ENCODE measurements at regions not wholly inside any gene's neighbourhood (a gene's known extent, or its start where the extent isn't known, plus 50 kb on each side); places are given as distances from the start of the nearest gene placed in this dataset.

- Histone ChIP-seq H3K9me3 (ENCODE audit: low read depth, low read length, poor library complexity, severe bottlenecking) (no peaks in the 10 kb centered on the region), H3K4me1 (ENCODE audit: insufficient read depth, low read length, poor library complexity, severe bottlenecking) (peaks cover 10% of the 10 kb centered on the region), H3K4me3 (ENCODE audit: low read depth, low read length, poor library complexity, severe bottlenecking) (no peak overlapping the region), H3K36me3 (ENCODE audit: insufficient read depth, low read length, poor library complexity, severe bottlenecking) (no peaks in the 10 kb centered on the region), H3K27me3 (replicated peaks; ENCODE audit: insufficient read depth, low read depth, low read length, poor library complexity) (no peaks in the 10 kb centered on the region), H3K27ac (ENCODE audit: low read depth, low read length, poor library complexity, severe bottlenecking) (no peak overlapping the region)
- CTCF ChIA-PET: no interaction called here
- BruUV-seq (replicated peaks): no TSS peak
- intact Hi-C loops (cut with micrococcal nuclease; ENCODE audit: unreplicated experiment): no loop called here
- POLR2A ChIA-PET (ENCODE audit: low non-redundant PET): no interaction called here
- DNase-seq (ENCODE audit: low spot score): no peak
- TF ChIP-seq CTCF (conservative IDR thresholded peaks at IDR 0.05; ENCODE audit: low read depth, low read length) (no peak), EZH2 (IDR thresholded peaks at IDR 0.05; ENCODE audit: borderline replicate concordance, low read depth, low read length, poor library complexity, severe bottlenecking) (no peak)
Observed at GRCh38 chr2:187989925-187990623, 301.6 kb upstream of the GULP1 start.

- TF ChIP-seq EZH2 (IDR thresholded peaks at IDR 0.05; ENCODE audit: borderline replicate concordance, low read depth, low read length, poor library complexity, severe bottlenecking): no peak
- no peak for TF ChIP-seq CTCF (conservative IDR thresholded peaks at IDR 0.05; ENCODE audit: low read depth, low read length)
- Histone ChIP-seq H3K9me3 (ENCODE audit: low read depth, low read length, poor library complexity, severe bottlenecking) (no peaks in the 10 kb centered on the region), H3K27me3 (replicated peaks; ENCODE audit: insufficient read depth, low read depth, low read length, poor library complexity) (no peaks in the 10 kb centered on the region), H3K27ac (ENCODE audit: low read depth, low read length, poor library complexity, severe bottlenecking) (no peak overlapping the region), H3K36me3 (ENCODE audit: insufficient read depth, low read length, poor library complexity, severe bottlenecking) (no peaks in the 10 kb centered on the region), H3K4me1 (ENCODE audit: insufficient read depth, low read length, poor library complexity, severe bottlenecking) (peaks cover 10% of the 10 kb centered on the region), H3K4me3 (ENCODE audit: low read depth, low read length, poor library complexity, severe bottlenecking) (no peak overlapping the region)
- intact Hi-C loops (cut with micrococcal nuclease; ENCODE audit: unreplicated experiment): no loop called here
- DNase-seq (ENCODE audit: low spot score): no peak
- CTCF ChIA-PET: no interaction called here
- POLR2A ChIA-PET (ENCODE audit: low non-redundant PET): no interaction called here
- no TSS peak for BruUV-seq (replicated peaks)
Observed at GRCh38 chr2:187991389-187991788, 300.3 kb upstream of the GULP1 start.

GRCh38 chr2:187994464-187995331 is 297.0 kb upstream of the GULP1 start:
- Histone ChIP-seq H3K36me3 (ENCODE audit: insufficient read depth, low read length, poor library complexity, severe bottlenecking) (no peaks in the 10 kb centered on the region), H3K4me1 (ENCODE audit: insufficient read depth, low read length, poor library complexity, severe bottlenecking) (peaks cover 10% of the 10 kb centered on the region), H3K4me3 (ENCODE audit: low read depth, low read length, poor library complexity, severe bottlenecking) (no peak overlapping the region), H3K9me3 (ENCODE audit: low read depth, low read length, poor library complexity, severe bottlenecking) (no peaks in the 10 kb centered on the region), H3K27ac (ENCODE audit: low read depth, low read length, poor library complexity, severe bottlenecking) (no peak overlapping the region), H3K27me3 (replicated peaks; ENCODE audit: insufficient read depth, low read depth, low read length, poor library complexity) (no peaks in the 10 kb centered on the region)
- peak; percentile 74 for DNase-seq (ENCODE audit: low spot score)
- intact Hi-C loops (cut with micrococcal nuclease; ENCODE audit: unreplicated experiment): no loop called here
- ChIA-PET CTCF (interaction anchor here (0.7 kb wide), 1 partner anchor 420 kb away, joined by 3 read pairs; no protein-coding TSS in a partner anchor), POLR2A (ENCODE audit: low non-redundant PET) (no interaction called here)
- BruUV-seq (replicated peaks): no TSS peak
- no peak for TF ChIP-seq CTCF (conservative IDR thresholded peaks at IDR 0.05; ENCODE audit: low read depth, low read length)
- TF ChIP-seq EZH2 (IDR thresholded peaks at IDR 0.05; ENCODE audit: borderline replicate concordance, low read depth, low read length, poor library complexity, severe bottlenecking): no peak

Data from A673 (cell line).